ENCODE measurements at regions not wholly inside any gene's neighbourhood (a gene's known extent, or its start where the extent isn't known, plus 50 kb on each side); places are given as distances from the start of the nearest gene placed in this dataset.

DNA sequence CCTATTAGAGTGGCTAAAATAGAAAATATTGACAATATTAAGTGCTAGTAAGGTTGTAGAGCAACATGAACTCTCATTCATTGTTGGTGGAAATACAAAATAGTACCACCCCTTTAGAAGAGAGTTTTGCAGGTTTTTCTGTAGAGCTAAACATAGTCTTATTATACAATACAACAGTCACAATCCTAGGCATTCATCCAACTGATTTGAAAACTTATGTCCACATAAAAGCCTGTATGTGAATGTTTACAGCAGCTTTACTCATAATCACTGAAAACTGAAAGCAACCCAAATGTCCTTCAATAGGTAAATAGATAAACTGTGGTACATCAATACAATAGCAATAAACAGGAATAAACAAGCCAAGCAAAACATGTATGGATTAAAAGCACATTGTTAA is 127.2 kb upstream of the PRNP start:
- Histone ChIP-seq H4K20me1 (ENCODE audit: insufficient read depth) (no peaks in the 10 kb centered on the region), H3K27me3 (ENCODE audit: insufficient read depth, low read length) (no peaks in the 10 kb centered on the region), H3K4me2 (ENCODE audit: low read length) (no peak overlapping the region), H3K4me1 (ENCODE audit: control insufficient read depth in 1 of 2, insufficient read depth in 2 of 2, low read length in 2 of 2) (peaks cover 12 to 24% of the 10 kb centered on the region in 2 experiments), H2AFZ (ENCODE audit: low read depth, low read length, poor library complexity, severe bottlenecking) (no peak overlapping the region), H3K9me3 (ENCODE audit: control insufficient read depth in 1 of 2, insufficient read depth in 1 of 2, low read depth in 1 of 2, low read length in 2 of 2) (no peaks in the 10 kb centered on the region), H3K27ac (ENCODE audit: low read depth, low read length) (no peak overlapping the region), H3K9ac (ENCODE audit: low read length) (no peak overlapping the region), H3K4me3 (replicated peaks in 1 of 2; ENCODE audit: low read depth in 1 of 2, low read length in 2 of 2) (no peak overlapping the region), H3K36me3 (ENCODE audit: control insufficient read depth in 1 of 2, insufficient read depth in 2 of 2, low read length in 2 of 2) (no peaks in the 10 kb centered on the region), H3K9me2 (ENCODE audit: insufficient read depth) (no peaks in the 10 kb centered on the region), H3K79me2 (ENCODE audit: insufficient read depth, low read length) (no peaks in the 10 kb centered on the region)
- intact Hi-C loops (cut with micrococcal nuclease): no loop called here
- DNase-seq (ENCODE audit: low read depth, low spot score) (no peak), ATAC-seq (no peak)
- CTCF ChIA-PET: no interaction called here
- POLR2A ChIA-PET: no interaction called here
- RAD21 ChIA-PET (ENCODE audit: low non-redundant PET in 1 of 2, low total read pairs in 2 of 2, uncharacterized antibody in 2 of 2, unreplicated experiment in 2 of 2): no interaction called here
- TF ChIP-seq ELF1 (IDR thresholded peaks at IDR 0.05; ENCODE audit: borderline replicate concordance, low read depth): no peak
- TF ChIP-seq FOSL1 (IDR thresholded peaks at IDR 0.05; ENCODE audit: low read depth): no peak
- no peak for TF ChIP-seq ZFX (IDR thresholded peaks at IDR 0.05)
- TF ChIP-seq, protein P1, sequence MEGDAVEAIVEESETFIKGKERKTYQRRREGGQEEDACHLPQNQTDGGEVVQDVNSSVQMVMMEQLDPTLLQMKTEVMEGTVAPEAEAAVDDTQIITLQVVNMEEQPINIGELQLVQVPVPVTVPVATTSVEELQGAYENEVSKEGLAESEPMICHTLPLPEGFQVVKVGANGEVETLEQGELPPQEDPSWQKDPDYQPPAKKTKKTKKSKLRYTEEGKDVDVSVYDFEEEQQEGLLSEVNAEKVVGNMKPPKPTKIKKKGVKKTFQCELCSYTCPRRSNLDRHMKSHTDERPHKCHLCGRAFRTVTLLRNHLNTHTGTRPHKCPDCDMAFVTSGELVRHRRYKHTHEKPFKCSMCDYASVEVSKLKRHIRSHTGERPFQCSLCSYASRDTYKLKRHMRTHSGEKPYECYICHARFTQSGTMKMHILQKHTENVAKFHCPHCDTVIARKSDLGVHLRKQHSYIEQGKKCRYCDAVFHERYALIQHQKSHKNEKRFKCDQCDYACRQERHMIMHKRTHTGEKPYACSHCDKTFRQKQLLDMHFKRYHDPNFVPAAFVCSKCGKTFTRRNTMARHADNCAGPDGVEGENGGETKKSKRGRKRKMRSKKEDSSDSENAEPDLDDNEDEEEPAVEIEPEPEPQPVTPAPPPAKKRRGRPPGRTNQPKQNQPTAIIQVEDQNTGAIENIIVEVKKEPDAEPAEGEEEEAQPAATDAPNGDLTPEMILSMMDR (IDR thresholded peaks at IDR 0.05 in 2 of 3, conservative IDR thresholded peaks at IDR 0.05 in 1 of 3; ENCODE audit: borderline replicate concordance in 1 of 3, insufficient read depth in 1 of 3, low read depth in 2 of 3, low read length in 2 of 3): no peak
- TF ChIP-seq, protein P2, sequence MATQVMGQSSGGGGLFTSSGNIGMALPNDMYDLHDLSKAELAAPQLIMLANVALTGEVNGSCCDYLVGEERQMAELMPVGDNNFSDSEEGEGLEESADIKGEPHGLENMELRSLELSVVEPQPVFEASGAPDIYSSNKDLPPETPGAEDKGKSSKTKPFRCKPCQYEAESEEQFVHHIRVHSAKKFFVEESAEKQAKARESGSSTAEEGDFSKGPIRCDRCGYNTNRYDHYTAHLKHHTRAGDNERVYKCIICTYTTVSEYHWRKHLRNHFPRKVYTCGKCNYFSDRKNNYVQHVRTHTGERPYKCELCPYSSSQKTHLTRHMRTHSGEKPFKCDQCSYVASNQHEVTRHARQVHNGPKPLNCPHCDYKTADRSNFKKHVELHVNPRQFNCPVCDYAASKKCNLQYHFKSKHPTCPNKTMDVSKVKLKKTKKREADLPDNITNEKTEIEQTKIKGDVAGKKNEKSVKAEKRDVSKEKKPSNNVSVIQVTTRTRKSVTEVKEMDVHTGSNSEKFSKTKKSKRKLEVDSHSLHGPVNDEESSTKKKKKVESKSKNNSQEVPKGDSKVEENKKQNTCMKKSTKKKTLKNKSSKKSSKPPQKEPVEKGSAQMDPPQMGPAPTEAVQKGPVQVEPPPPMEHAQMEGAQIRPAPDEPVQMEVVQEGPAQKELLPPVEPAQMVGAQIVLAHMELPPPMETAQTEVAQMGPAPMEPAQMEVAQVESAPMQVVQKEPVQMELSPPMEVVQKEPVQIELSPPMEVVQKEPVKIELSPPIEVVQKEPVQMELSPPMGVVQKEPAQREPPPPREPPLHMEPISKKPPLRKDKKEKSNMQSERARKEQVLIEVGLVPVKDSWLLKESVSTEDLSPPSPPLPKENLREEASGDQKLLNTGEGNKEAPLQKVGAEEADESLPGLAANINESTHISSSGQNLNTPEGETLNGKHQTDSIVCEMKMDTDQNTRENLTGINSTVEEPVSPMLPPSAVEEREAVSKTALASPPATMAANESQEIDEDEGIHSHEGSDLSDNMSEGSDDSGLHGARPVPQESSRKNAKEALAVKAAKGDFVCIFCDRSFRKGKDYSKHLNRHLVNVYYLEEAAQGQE (IDR thresholded peaks at IDR 0.05; ENCODE audit: low read depth): no peak
- no peak for TF ChIP-seq ZNF274 (IDR thresholded peaks at IDR 0.05; ENCODE audit: low read depth, low read length)
- TF ChIP-seq POLR2A (IDR thresholded peaks at IDR 0.05; ENCODE audit: borderline replicate concordance, extremely low read depth, insufficient read depth, insufficient read length): no peak
- TF ChIP-seq CBX3 (IDR thresholded peaks at IDR 0.05; ENCODE audit: low read depth): no peak
- TF ChIP-seq EGR1 (IDR thresholded peaks at IDR 0.05; ENCODE audit: low read depth): no peak
- TF ChIP-seq JUND (IDR thresholded peaks at IDR 0.05): no peak
- TF ChIP-seq SIN3A (IDR thresholded peaks at IDR 0.05; ENCODE audit: low read depth): no peak
- TF ChIP-seq, protein P3, sequence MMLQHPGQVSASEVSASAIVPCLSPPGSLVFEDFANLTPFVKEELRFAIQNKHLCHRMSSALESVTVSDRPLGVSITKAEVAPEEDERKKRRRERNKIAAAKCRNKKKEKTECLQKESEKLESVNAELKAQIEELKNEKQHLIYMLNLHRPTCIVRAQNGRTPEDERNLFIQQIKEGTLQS (IDR thresholded peaks at IDR 0.05): no peak
- BruUV-seq (replicated peaks): no TSS peak
